GM12865 (cell line): ENCODE measurements at regions not wholly inside any gene's neighbourhood (a gene's known extent, or its start where the extent isn't known, plus 50 kb on each side); places are given as distances from the start of the nearest gene placed in this dataset.

Experiments used
- DNase-seq: peaks from one replicate; pipeline ENCODE4 v3.0.0; 2010; ENCODE audit warnings: low read depth
- H3K4me3 ChIP-seq: 2 replicates; pipeline ENCODE4 v1.5.1; 2011; ENCODE audit warnings: mild to moderate bottlenecking, low read depth, low read length, control low read depth
- CTCF ChIP-seq: IDR thresholded peaks from 2 replicates; pipeline ENCODE4 v1.5.1; 2011; ENCODE audit warnings: low read length, control low read depth, low read depth, inconsistent platforms; ENCODE audit not compliant: insufficient read depth; ENCODE audit errors: missing control alignments

- DNase-seq: no peak
Observed at GRCh38 chr20:19161336-19161735, 51.1 kb upstream of the SLC24A3 start.

More at GRCh38 chr20:19161336-19161735, 51.1 kb upstream of the SLC24A3 start:
- no peak for TF ChIP-seq CTCF
- no peak overlapping the region for H3K4me3 ChIP-seq
